Activated CD8-positive, alpha-beta memory T cell treated with anti-CD3 and anti-CD28 coated beads, Interleukin-2, amount 50 U/mL, for 4 hours (primary cell): ENCODE measurements at regions not wholly inside any gene's neighbourhood (a gene's known extent, or its start where the extent isn't known, plus 50 kb on each side); places are given as distances from the start of the nearest gene placed in this dataset.
"Not testable (repeated sequence)": the region's sequence is repeated elsewhere in the genome, so short reads cannot be mapped to it uniquely, and the experiment has no call there.

ENCODE experiments used
- DNase-seq: peaks from one replicate; pipeline ENCODE4 v3.0.0-alpha.2; 2020

DNA sequence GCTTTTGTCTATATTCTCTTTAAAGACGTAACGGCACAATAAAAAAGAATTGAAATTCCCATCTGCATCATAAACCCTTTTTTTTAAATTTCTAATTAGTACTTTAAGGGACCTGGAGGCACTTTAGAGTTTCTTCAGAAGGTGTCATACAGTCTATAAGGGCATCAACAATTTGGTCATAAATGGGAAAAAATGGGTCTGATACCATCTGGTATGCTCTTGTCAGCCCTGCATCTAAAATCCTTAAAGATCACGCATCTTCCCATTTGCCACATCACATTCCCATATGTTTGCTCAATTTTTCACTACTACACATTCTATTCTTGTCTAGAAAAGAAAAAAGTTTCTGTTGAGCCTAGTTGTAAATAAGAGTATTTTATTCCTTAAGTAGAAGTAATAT is 53.8 kb downstream of the COX7C start:
- no peak for DNase-seq

DNA sequence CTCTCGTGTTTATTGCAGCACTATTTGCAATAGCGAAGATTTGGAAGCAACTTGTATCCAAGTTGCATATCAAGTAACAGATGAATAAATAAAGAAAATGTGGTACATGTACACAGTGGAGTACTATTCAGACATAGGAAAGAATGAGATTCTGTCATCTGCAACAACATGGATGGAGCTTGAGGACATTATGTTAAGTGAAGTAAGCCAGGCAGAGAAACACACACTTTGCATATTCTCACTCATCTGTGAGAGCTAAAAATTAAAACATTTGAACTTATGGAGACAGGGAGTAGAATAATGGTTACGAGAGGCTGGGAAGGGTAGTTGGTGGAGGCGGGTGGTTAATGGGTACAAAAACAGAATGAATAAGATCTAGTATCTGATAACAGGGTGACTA is 56.3 kb downstream of the COX7C start:
- no peak for DNase-seq

DNA sequence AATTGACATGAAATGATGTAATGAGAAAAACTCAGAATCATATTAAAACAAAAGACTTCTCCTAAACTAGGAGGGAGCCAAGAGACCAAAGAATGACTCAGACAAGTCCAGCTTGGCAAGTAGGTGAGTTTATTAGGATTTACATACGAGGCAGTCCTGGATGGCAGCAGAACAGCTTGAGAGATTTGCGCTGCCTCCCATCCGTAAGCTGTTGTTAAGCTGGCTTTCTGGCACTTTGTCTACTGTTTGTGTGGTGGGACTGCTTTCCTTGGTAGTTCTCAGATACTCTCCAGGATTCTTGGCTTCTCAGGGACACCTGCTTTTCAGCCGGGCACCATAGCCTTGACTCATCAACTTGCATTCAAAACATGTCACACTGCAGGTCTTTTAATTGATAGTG is 57.6 kb downstream of the COX7C start:
- DNase-seq: no peak

DNA sequence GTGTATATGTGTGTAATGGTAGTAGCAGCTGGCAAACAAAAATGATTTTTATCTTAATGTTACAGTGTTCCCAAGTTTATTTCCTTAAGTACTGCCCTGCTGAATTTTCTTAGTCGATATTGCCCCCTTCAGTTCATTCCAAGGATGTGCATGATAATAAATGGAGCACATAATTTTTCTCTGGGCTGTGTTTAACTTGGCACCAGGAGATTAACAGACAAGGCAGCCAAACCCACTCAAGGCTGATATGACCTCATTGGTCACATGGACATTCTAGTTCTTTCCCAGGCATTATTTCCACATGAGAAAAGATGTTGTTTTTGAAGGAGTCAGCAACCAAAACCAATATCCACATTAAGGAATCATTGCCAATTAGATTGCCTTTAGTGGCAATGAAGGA is 61.8 kb downstream of the COX7C start:
- no peak for DNase-seq

DNA sequence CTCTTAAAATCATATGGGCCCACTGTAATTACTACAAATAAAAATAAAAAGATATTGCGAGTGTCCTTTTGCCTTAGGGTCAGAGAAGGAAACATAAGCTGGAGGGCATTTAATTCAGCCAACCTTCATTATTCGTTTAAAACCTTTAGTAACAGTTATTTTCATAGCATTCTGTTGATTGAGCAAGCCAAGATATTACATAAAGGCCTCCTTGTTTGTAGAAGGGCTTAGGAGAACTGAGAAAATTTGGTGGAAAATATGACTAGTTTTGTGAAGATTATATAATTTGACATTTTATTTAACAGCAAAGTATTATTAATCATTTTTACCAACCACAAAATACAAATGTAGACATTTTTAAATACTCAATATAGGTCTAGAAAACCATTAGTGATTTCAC is 62.2 kb downstream of the COX7C start:
- DNase-seq: no peak

DNA sequence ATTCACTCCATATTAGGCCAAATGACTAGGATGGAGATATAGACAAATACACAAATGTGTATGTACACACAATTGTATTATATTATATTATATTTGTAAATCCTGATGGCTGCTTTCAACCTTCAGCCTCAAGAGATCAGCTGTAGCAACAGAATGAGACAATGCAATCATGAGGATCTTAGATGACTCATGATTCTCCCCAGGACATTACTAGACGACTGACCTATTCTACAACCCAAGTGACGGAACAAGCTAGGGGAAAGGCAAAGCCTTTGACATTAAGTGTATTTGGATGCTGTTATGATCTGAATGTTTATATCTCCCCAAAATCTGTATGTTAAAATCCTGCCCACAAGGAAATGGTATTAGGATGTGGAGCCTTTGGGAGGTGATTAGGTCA is 66.5 kb downstream of the COX7C start:
- DNase-seq: no peak

DNA sequence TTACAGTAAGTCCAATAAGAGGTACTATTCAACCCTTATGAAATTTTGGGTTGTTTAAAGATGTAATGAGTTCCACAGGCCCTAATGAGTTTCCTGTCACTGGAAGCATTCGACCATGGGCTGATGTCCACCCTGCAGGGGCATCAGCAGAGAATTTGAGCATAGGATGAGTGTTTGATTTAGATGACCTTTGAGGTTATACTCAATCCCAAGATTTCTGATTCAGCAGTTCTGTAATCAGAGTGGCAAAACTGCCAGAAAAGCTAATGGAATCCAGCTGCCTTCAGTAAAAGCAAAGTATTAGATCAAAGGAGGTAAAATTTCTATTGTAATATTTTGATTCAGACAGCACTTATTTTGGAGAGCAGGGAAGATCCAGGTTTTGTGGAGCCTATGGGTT is 68.3 kb downstream of the COX7C start:
- DNase-seq: no peak

DNA sequence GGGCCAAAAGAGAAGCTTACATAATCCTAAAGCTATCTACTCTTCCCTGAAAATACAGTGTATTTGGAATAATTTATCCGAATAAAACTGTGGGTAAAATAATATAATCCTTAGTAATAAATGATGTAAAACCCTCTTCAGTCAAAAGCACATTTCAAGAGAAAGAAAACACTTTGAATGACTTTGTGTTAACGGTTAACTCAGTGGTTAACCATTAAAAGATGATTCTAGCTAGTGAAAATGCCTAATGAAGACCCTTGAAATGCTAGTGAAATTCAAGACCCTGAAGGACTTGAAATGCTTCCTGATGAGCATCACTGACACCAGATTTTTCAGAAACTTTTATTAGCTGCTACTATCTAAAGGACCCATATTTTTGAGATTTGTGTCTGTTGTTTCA is 70.7 kb downstream of the COX7C start:
- DNase-seq: no peak

DNA sequence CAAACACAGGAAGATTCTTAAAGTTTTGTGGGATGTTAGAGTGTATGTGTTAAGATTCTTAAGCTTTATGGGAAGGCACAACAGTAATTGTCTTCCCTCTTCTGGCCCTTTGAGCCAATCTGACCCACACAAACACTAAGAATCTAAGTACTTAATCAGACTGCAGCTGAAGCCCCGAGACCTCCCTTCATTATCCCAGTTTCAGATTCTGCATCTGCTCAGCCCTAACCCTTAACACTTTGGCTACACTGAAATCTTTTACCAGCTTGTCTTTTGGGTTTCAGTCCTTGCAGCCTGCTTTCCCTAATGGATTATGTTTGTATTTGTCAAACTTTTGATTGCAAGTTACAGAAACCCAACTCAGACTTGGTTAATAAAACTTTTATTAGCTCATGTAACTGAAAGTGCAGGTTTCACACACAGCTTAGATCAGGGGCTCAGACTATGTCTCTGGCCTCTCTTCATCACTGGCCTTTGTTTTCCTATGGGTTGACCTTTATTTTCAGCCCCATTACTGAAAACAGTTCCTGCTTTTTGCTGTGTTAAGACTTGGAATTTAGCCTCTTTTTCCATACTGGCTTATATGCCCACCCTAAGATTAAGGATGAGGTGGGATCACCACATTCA is 71.5 kb downstream of the COX7C start:
- no peak for DNase-seq

DNA sequence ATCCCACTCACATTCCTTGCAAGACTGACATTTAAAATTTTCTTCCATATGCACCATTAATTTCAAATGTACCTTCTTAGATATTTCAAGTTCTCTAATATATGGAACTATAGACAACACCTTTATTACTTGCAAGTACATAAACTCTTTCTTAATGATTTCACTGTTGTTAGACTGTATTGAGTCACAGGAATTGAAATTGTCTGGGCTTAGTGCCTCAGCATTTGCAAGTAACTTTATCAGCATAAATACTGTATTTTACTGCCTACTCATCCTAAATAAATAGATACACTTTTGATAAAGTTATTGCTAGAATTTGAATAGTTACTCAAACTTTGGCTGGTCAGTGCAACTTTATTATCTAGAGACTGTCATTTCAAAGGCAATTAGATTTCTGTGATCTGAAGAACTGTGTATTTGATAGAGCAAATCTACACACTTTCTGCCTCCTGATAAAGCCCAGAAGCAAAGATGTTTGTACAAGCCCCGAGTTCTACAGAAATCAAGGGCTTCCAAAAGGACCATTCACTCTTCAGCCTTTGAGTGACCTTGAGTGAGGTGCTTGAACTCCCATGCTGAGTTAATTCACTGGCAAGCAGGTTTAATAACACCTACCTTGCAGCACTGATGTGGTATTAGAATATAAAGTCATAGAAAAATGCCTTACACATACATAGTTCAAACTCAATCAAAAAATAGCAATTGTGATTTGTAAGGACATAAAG is 91.6 kb downstream of the COX7C start:
- DNase-seq: no peak

DNA sequence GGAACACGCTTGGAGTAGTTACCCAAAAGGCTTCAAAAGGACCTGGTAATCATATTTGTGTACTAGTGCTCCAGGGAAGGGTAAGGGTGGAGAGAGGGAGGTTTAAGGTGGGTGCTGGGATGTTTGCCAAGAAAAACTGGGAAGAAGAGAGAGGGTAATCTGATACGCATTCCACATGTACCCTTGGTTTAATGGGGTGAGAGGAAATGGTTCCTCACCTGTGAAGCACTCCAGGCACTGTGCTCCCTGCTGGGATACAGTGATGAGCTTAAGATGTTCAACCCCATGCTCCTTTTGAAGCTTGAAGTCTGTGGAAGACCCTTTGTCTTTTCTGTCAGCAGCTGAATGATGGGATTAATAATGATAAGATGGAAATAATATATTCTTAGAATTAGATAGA is 98.4 kb downstream of the COX7C start:
- no peak for DNase-seq

DNA sequence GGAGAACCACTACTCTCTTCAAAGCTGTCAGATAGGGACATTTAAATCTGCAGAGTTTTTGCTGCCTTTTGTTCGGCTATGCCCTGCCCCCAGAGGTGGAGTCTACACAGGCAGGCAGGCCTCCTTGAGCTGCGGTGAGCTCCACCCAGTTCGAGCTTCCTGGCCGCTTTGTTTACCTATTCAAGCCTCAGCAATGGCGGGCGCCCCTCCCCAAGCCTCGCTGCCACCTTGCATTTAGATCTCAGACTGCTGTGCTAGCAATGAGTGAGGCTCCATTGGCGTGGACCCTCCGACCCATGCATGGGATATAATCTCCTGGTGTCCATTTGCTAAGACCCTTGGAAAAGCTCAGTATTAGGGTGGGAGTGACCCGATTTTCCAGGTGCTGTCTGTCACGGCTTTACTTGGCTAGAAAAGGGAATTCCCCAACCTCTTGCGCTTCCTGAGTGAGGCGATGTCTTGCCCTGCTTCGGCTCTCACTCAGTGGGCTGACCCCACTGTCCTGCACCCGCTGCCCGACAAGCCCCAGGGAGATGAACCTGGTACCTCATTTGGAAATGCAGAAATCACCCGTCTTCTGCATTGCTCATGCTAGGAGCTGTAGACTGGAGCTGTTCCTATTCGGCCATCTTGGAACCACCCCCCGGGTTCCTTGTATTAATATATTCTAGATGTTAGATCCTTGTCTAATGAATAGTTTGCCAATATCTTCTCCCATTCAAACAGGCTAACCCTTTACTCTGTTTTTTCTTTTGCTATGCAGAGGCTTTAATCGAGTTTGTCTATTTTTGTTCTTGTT is 113.8 kb downstream of the COX7C start:
- not testable (repeated sequence) for DNase-seq

DNA sequence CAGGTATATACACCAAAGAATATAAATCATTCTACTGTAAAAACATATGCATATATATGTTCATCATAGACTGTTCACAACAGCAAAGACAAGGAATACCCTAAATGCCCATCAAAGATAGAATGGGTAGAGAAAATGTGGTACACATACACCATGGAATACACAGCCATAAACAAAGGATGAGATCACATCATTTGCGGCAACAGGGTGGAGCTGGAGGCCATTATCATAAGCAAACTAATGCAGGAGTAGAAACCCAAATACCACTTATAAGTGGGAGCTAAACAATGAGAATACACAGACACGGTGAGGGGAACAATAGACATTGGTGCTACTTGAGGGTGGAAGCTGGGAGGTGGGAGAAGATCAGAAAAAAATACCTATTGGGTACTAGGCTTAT is 117.6 kb downstream of the COX7C start:
- no peak for DNase-seq

DNA sequence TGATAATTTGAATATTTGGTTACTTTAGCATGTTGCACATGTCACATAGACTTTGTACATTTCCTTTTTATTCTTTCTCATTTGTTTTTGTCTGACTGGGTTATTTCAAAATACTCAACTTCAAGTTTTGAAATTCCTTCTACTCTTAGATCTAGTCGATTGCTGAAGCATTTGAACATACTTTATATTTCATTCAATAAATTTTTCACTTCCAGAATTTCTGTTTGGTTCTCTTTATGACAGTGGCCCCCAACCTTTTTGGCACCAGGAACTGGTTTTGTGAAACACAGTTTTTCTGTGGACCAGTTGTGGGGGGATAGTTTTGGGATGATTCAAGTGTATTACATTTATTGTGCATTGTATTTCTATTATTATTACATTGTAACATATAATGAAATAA is 119.8 kb downstream of the COX7C start:
- no peak for DNase-seq

DNA sequence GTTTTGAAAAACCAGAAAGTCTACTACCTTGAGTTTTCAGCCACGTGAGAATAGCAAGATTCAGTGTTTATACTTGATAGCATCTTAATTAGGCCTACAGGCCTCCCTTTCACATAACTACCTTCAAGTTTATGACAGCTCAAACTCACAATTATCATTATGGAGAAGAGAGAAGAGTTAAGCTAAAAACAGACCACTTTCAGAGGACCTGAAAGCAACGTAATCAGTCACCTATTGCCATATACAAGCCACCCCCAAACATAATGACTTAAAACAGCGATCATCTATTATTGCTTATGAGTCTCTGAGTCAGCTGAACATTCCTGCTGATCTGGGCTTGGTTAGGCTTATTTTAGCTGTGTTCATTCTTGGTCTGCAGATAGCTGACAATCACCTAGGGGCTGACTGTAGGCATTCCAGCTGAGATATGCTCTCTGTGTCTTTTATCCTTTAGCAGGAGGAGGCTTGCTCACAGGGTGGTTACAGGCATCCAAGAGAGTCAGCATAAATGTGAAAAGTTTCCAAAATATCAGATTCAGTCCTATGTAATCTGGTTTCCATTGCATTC is 130.9 kb downstream of the COX7C start:
- DNase-seq: no peak

DNA sequence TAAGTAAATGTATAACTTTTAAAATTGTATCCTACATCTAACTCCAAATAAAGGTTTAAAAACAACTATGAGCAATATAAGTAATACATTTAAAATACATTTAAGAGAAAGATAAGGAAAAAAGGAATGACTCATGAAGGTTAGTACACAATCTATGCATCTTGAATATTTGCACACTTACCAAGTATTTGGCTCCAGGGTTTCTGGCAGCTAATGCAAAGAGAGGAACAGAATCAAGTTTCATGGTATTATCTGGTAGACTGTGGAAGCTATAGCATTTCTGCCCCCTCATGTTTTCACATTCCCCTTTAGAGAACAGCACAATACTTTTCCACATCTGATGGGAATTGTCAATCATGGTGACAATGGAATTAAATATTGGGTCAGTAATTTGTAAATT is 132.1 kb downstream of the COX7C start:
- DNase-seq: no peak

DNA sequence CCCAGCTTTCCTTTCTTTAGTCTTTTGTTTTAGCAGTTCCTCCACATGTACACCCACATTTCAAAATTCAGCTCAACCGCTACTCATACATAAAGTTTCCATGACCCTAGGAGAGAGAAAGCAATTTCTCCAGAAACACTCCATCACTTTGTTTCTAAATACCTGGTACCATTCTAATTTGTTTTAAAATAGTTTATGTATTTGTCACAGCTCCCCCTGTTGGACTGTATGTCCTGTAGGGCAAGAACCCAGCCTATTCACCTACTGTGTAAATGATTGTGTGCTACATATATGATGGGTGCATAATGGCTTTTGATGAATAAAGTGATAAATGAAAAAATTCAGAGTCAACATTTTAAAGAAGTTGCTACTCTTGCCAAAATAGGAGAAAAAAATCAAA is 139.1 kb downstream of the COX7C start:
- DNase-seq: no peak

DNA sequence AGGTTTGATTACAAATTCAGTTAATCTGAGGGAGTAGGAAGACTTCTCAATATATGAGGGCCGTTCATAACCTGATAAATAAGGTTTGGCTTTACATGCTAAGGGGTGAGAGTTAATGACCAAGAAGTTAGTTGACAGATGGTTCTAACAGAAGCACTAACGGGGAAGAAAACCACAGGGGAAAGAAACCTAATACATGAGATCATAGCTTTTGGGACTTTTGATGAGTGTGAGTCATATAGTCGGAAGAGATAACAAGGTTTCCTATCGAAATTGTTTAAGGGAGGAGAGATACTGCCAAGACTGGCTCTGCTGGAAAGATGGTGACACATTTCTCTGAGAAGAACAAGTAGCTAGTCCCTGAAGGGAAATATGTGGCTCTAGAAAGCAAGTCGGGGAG is 140.1 kb downstream of the COX7C start:
- no peak for DNase-seq

DNA sequence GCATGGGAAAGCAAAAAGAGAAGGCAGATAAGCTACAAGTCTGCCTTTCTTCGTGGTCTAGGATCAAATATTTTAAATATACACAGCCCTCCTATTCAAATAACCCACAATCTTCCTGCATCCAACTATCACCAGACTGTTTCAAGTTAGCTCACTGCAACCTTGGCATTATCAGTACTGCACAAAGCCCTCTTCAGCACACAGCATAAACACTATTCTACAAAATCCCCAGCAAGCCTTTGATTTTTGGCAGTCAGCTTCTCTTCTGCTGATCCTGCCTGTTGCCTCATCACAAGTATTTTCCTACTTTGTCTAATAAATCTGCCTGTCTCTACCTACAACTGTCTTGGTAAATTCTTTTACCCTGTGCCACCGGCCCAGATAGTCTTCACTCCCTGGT is 142.9 kb downstream of the COX7C start:
- DNase-seq: no peak

DNA sequence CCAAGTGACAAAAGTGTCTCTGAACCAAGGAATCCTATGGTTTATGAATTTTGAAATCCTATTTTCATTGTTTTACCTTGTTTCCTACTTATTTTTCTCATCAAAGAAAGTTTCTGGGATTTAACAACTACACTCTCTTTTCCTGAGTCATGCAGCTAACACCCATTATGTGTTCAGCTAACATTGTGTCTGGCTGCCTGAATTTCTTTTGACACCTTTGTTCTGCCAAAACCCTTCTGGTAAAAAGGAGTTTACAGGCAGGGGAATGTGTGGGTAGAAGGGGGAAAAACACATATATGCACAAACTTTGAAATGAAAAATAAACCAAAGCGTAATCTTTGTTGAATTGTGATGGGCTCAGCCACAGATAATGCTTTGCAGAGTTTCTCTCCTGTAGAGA is 146.2 kb downstream of the COX7C start:
- DNase-seq: no peak

DNA sequence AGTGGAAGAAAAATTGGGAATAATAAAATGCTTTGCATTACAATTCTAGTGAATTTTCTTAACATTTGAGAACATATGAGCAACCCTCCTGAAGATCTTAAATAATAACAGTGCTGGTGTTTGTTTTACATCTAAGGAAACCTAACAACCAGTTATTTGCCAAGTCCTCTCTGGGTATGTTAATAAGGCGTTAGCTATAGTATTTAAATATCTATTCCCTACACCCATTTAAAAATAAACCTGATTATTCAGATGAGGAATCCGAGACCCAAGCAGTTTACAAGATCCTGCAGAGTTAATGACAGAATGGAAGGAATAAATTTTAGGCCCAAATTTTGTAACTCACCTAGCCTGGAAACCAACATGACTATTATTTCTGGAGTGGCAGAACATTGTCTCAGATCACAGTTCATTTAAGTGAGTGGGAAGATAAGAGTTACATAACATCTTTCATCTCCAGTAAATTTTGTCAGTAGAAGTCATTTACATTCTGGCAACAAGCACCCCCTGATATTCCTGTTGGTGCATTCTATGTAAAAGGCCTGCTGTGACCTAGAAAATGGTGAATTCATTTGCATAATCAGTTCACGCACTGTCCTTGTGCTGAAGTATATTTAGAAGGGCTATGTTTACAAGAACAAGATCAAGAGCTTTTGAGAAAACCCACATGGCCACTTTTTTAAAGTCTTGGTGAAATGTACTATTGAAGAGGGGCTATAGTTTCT is 148.2 kb downstream of the COX7C start:
- DNase-seq: no peak

DNA sequence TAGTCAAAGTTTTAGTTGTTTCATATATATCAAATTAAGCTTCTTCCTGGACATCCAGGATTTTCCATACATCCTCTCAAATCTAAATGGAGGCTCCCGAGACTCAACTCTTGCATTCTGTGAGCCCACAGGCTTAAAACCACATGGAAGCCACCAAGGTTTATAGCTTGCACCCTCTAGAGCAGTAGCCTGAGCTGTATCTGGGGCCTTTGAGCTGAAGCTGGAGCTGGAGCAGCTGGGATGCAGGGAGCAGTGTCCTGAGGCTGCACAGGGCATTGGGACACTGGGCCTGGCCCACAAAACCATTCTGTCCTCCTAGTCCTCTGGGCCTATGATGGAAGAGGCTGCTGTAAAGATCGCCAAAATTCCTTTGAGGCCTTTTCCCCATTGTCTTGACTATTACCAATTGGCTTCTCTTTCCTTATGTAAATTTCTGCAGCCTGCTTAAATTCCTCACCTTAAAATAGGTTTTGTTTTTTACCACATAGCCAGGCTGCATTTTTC is 151.0 kb downstream of the COX7C start:
- no peak for DNase-seq

DNA sequence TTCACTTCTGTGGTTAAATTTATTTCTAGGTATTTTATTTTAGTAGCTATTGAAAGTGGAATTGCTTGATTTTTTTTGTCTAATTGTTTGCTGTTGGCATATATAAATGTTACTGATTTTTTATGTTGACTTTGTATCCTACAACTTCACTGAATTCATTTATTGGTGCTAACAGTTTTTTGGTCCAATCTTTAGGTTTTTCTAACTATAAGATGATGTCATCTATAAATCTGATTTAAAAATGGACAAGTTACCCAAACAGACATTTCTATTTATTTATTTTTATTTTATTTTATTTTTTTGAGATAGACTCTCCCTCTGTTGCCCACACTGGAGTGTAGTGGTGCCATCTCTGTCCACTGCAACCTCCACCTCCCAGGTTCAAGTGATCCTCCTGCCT is 162.3 kb downstream of the COX7C start:
- no peak for DNase-seq
